SW 1271 (cell line): ENCODE measurements at regions not wholly inside any gene's neighbourhood (a gene's known extent, or its start where the extent isn't known, plus 50 kb on each side); places are given as distances from the start of the nearest gene placed in this dataset.

Source experiments
- DNase-seq, 2 experiments: peaks; one replicate each; lab custom pipeline; 2025; lab: John Stamatoyannopoulos, UW

DNA sequence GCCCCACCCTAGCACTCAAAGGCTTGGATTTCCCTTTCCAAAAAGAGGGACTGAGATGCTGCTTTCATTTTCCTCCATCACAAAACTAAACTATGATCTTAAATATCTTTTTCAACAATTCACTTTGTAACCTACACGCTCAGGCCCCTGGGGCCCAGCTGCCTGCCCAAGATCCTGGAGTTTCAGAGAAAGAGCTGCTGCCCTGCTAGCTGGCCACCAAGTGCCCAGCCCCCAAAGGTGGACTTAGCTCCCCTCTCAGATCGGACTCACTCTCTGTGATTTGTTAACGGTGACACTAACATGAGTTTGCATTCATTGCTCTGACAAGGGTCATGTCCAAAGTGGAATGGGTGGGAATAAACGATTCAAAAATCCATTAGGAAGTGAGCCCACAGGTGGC is 119.6 kb upstream of the SMAD3 start:
- no peak for DNase-seq

DNA sequence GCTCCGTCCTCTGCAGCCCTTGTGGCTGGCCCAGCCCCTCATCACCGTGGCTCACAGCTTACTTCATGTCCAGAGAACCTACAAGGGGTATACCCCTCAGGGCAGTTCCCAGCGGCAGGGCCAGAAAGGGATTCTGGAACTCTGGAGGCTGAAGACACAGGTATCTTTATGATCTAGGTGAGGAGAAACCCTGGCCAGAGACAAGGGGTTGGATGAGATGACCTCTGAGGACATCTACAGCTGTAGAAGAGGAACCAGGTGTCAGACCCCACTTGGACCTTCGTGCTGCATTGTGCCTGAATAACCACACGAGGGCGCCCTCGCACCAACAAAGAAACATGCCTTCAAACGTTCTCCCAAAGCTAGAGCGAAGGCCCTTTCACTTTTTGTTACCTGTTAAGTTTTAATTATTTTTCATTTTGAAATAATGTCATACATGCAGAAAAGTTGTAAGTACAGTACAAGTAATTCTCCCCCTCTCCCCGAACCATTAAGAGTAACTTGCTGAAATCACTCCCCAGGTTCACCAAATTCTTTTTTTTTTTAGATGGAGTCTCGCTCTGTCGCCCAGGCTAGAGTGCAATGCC is 118.7 kb upstream of the SMAD3 start:
- DNase-seq: peak; percentile 59 to 84

DNA sequence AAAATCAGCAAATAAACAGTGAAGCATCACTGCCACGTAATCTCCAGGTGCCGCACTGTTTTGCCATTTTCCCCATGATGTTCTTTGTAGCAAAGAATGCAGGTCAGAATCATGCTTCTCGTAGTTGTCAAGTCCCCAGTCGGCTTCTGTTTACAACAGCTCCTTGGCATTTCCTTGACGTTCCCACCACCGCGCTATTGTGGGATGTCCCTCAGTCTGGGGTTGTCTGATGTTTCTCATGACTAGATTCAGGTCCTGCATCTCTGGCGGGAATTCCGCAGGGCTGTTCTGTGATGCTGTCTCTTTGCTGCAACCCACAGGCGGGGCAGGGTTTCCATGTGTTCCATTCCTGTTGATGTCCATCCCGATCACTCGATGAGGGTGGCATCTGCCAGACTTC is 117.9 kb upstream of the SMAD3 start:
- DNase-seq: no peak

DNA sequence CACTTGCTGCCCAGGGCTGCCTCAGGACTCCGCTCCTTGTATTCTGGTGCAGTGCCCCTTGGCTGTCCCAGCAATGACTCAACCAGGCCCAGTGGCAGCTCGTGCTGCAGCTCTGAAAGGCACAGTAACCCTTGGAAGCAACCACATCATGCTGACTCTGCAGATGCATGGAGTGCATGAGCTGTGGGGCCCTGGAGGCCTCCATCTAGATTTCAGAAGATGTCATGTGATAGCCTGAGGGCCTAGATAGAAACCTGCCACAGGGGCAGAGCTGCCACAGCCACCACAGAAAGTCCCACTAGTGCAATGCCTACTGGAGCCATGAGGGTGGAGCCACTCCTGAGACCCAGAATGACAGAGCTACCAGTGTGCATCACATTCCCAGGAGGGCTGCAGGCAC is 117.1 kb upstream of the SMAD3 start:
- no peak for DNase-seq

- DNase-seq: no peak
These were observed 115.3 kb upstream of the SMAD3 start for GRCh38 chr15:66950114-66950513.

DNA sequence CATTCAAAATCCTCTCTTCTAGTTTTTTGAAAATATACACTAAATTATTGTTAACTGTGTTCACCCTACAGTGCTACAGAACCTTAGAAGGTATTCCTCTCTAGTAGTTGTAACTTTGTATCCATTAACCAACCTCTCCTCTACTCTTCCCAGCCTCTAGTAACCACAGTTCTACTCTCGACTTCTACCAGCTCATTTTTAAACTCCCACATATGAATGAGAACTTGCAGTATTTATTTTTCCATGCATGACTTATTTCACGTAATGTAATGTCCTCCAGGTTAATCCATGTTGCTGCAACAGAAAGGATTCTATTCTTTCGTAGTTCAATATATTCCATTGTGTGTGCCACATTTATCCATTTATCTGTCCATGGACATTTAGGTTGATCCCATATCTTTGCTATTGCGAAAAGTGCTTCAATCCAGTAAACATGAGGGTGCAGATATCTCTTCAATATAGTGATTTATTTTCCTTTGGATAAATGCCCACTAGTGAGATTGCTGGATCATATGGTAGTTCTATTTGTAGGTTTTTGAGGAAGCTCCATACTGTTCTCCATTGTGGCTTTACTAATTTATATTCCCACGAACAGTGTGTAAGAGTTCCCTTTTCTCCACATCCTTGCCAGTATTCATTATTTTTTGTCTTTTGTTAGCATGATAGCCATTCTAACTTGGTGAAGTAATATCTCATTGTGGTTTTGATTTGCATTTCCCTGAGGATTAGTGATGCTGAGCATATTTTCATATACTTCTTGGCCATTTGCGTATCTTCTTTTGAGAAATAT is 113.7 kb upstream of the SMAD3 start:
- DNase-seq: no peak

DNA sequence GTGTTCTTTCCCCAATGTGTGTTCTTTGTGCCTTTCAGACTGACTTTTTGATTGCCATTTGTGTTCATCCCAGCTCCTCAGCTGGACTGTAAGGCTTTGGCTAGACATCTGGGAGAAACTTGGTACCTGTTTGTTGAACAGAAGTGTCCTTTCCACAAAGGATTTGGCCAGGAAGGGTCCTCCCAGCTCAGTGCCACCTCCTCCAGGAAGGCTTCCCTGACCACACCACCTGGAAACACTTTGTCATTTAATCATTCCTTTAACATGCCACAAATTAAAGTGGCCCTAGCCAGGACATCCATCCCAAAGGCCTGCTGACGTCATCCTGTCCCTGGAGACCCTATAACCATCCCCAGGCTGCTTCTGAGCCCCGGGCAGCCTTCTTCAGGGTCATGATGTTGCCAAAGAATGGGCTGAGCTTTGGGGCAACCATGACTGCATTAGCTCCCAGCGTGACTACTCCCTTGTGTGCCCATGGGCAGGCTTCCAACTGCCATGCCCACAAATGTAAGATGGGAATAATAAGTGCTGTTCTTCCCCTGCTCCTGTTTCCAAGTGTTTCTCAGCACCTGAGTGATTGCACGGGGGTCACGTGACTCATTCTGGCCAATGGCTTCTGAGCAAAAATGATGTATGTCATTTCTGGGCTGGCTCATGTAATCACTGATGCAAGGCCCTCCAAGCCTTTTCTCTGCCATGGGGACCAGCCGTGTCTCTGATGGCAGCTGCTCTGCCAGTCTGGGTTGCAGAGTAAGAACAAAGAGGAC is 112.5 kb upstream of the SMAD3 start:
- no peak for DNase-seq

DNA sequence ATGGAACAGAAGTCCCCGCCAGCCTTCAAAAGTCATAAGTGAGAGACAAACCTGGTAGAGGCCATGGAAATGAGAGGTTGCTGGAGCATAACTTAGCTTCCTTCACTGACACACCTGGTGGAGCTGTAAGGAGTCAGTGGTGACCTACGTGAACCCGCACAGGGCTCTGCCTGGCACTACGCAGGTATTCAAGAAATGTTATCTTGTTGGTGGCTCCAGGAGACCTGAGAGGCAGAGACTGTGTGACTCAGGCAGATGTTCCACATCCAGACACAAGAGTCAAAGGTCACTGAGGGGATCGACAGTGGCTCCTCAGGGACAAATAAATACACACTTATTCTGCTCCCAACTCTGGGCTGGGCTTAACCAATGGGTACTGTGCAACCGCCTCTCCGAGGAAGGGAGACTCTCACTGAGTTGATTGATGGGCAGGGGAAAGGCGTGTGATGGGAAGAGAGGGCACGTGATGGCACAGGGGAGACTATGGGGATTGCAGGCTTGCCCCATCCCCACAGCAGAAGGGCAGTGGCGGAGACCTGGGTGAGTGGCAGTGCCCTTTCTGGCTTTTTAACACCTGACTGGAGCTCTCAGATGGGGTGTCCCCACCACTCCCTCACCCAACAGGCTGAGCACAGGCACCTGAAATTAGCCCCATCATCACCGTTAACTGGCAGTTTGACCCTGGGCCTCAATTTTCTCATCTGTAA is 111.7 kb upstream of the SMAD3 start:
- no peak for DNase-seq

GRCh38 chr15:66954601-66955000 is 110.8 kb upstream of the SMAD3 start:
- no peak for DNase-seq

DNA sequence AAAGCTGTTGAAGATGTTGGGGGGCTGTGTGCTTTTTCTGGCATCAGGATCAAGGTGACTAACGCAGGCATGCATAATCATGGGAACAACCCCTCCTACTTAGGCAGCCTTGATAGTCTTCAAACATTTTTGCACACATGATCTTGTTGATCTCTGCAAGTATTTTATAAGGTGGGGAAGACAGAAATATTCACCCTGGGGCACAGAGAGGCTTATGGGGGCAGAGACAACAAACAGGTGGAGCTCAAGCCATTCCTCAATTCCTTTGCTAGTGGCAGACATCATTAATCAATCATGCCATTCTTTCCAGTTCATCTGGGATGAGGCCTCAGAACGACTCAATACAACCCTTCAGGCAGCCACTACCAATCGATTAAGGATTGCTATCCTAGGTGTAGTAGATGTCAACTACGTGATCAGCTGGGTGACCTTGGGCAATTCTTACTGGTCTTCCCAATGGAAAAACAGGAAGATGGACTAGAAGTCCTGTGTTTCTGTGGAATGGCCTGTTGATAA is 110.3 kb upstream of the SMAD3 start:
- no peak for DNase-seq

- DNase-seq: peak; percentile 49 to 60
These were observed 109.4 kb upstream of the SMAD3 start for GRCh38 chr15:66955871-66956585.

DNA sequence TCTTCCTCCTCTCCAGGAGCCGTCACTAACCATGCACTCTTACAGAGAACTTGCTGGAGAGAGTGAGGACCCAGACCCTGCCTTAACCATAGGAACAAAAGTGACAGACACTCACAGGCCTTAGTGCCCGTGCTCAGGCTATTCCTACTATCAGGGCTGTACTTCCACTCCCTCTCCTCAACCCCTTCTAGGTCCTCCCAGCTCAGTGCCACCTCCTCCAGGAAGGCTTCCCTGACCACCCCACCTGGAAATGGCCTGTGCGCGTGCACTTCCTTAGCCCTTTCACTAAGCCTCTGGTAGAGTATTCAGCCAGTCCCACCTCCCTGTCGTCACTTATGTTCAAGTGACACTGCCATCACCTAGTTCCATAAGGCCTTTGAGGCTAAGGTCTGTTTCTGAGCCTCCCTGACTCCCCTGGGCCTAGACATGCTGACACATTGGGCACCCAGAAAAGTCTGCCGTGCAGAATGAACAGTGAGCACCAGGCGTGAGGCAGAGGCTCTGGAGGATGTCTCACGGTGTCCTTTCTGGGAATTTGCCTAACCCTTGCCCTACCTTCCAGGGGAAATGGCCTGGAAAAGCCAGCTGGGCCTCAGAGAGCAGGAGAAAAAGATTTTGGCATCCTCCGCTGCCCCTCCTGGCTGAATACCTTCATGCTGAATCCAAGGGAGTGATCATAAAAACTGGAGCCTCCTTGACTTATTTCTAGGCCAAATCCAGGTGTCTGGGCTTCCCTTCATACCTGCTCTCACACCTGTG is 108.6 kb upstream of the SMAD3 start:
- no peak for DNase-seq

DNA sequence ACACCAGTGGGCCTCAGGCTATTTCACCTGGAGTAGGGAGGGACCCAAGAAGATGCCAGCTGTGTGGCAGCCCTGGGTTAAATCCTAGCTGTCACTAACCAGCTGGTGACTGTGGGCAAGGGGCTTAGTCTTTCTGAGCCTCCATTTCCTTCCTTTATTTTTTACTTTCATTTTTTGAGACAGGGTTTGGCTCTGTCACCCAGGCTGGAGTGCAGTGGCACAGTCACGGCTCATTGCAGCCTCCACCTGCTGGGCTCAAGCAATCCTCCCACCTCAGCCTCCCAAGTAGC is 108.0 kb upstream of the SMAD3 start:
- no peak for DNase-seq

DNA sequence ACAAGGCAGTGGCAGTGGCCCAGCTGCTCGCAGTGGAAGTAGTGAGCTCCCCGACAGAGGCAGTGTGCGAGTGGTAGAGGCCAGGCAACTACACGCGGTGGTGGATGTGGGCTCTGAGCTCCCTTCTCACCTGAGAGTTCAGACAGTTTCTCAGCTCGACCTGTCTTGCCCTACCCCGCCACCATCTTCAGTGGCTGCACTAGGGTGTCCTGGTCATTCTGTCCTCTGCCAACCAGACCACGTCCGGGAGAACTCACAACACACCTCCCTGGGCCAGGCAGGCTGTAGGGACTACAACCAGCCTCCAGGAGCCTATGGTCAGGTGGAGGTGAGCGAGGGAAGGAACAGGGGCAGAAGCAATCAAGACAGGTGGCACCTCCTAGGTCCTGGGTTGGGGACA is 106.3 kb upstream of the SMAD3 start:
- DNase-seq: no peak

DNA sequence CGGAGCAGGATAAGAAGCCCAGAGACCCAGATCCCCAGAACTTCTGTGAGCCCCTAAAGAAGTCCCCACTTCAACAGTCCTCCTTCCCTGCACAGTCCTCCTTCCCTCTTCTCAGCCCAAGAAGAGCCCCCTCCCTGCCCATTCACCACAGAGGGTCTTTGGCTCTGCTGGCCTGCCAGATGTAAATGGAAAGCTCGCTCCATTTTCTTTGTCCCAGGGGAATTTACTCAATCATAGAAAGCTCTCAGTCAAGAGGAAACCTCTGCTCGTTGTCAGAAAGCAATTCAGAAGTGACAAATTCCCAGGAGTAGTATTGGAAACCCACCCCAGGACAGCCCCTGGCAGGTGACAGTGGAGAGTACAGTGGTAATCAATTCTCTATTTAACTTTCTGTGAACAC is 105.5 kb upstream of the SMAD3 start:
- DNase-seq: no peak

- no peak for DNase-seq
These were observed 104.9 kb upstream of the SMAD3 start for GRCh38 chr15:66960519-66960918.

DNA sequence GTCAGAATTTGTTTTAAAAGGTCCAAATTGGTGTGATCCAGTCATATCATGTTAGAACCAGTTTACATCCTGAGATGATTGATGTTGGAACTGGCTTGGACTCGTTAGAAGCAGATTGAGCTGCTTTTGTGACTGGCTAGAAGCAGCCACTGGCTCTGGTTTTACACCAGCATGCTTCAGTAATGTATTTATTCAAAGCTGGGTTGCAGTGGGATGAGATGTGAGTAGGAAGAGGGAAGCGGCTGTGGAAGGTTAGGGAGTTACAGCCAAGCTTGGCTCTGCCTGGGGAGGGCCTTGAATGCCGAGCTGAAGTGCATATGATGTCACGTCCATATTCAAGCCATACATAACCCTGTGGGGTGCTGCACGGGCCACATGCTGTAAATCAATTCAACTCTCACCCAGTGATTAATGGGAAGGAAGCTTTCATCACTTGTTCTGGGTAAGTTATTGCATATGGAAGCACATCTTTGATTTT is 104.0 kb upstream of the SMAD3 start:
- DNase-seq: no peak

GRCh38 chr15:66961901-66962300 is 103.5 kb upstream of the SMAD3 start:
- DNase-seq: no peak

- DNase-seq: no peak
These were observed 102.9 kb upstream of the SMAD3 start for GRCh38 chr15:66962522-66962921.

GRCh38 chr15:66963084-66963483 is 102.3 kb upstream of the SMAD3 start:
- DNase-seq: no peak

DNA sequence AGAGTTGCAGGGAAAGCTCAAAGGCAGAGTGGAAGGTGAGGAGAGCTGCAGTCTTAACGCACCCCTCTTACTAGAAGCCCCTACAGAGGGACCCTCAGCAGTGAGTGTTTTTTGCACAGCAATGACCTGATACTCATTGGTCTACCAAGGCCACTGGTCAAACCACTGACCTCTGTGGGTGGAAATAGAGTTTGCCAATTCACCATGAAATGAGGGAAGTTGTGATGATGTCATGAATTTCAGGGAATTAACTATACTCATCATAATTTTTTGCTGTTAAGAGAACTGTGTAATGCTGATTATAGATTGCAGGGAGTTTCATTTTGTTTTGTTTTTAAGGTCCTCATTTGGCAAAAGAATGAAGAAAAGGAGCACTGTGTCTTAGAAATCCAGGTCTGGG is 101.7 kb upstream of the SMAD3 start:
- DNase-seq: no peak
